PFSK-1 (cell line): ENCODE measurements at regions not wholly inside any gene's neighbourhood (a gene's known extent, or its start where the extent isn't known, plus 50 kb on each side); places are given as distances from the start of the nearest gene placed in this dataset.

Source experiments
- FOXP2 ChIP-seq: optimal IDR thresholded peaks from 2 replicates; pipeline ENCODE3; 2011; ENCODE audit warnings: borderline replicate concordance, control low read depth, inconsistent platforms; ENCODE audit not compliant: insufficient read depth; ENCODE audit errors: extremely low read length, extremely low read depth
- POLR2AphosphoS5 ChIP-seq: IDR thresholded peaks from 2 replicates; pipeline ENCODE4 v1.6.1; 2012; ENCODE audit warnings: low read depth, mild to moderate bottlenecking, control low read depth, low read length, moderate library complexity
- REST ChIP-seq, 2 experiments: IDR thresholded peaks; 2 replicates each; pipeline versions ENCODE4 v1.6.1 to v1.8.0; 2011 to 2012; ENCODE audit warnings: low read depth in 2 of 2, low read length in 2 of 2, control low read depth in 1 of 2, inconsistent platforms in 1 of 2, mild to moderate bottlenecking in 1 of 2, moderate library complexity in 1 of 2; ENCODE audit not compliant: insufficient read depth in 1 of 2
- SIN3A ChIP-seq: IDR thresholded peaks from 2 replicates; pipeline ENCODE4 v1.6.1; 2012; ENCODE audit warnings: mild to moderate bottlenecking, low read length, moderate library complexity, borderline replicate concordance; ENCODE audit not compliant: insufficient read depth
- TAF1 ChIP-seq: IDR thresholded peaks from 2 replicates; pipeline ENCODE4 v1.6.1; 2012; ENCODE audit warnings: low read length, control low read depth, borderline replicate concordance; ENCODE audit not compliant: insufficient read depth

GRCh38 chr17:79425686-79426085 lies 185.2 kb downstream of the RBFOX3 start:
- TF ChIP-seq TAF1 (no peak), POLR2AphosphoS5 (no peak), REST (IDR thresholded peaks at IDR 0.05; ENCODE audit: insufficient read depth in 1 of 2, low read depth in 2 of 2, low read length in 2 of 2) (no peak), SIN3A (no peak), FOXP2 (no peak)
